GM18519 (cell line): ENCODE measurements at regions not wholly inside any gene's neighbourhood (a gene's known extent, or its start where the extent isn't known, plus 50 kb on each side); places are given as distances from the start of the nearest gene placed in this dataset.

Experiments
- ATAC-seq: cut with Tn5 transposase; IDR thresholded peaks from one replicate; pipeline ENCODE4 v1.9.1; 2021; ENCODE audit warnings: mild to moderate bottlenecking, moderate library complexity; ENCODE audit not compliant: unreplicated experiment, low FRiP score

DNA sequence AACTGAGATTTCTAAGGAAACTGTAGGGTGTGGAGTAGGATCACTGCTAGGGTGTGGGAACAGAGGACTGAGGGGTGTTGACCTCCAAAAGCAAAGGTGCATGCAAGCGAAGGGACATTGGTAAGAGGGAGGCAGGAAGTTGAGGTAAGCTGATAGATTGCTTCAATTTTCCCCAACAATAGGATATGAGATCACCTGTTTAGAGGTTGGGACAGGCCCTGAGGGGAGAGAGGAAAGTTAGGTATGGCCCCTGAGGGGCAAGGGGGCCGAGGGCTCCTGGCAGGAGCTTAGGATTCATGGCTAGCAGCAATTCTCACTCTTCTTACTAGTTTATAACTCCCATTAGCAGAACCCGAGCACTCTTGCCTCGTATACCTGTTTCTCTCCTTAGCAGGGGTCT is 106.8 kb upstream of the RPS6KA2 start:
- ATAC-seq, result no peak

DNA sequence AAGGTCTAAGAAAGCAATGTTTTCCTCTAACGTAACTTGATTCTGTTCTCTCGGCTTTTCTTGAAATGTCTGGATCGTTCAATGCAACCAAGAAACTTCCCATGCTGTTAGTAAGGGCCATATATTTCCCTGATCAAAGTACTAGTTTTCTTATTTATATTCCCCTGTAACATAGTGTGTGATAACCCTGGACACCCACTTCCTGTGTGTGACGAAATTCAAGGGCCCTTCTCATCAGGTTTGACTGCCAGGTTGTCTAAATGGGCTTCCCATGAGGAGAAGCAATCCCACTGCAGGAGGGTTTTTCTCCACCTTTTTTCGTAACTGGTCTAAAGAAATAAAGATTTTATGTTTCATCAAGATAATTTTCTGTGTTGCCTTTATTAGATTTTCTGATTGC is 102.6 kb upstream of the RPS6KA2 start:
- no peak for ATAC-seq

DNA sequence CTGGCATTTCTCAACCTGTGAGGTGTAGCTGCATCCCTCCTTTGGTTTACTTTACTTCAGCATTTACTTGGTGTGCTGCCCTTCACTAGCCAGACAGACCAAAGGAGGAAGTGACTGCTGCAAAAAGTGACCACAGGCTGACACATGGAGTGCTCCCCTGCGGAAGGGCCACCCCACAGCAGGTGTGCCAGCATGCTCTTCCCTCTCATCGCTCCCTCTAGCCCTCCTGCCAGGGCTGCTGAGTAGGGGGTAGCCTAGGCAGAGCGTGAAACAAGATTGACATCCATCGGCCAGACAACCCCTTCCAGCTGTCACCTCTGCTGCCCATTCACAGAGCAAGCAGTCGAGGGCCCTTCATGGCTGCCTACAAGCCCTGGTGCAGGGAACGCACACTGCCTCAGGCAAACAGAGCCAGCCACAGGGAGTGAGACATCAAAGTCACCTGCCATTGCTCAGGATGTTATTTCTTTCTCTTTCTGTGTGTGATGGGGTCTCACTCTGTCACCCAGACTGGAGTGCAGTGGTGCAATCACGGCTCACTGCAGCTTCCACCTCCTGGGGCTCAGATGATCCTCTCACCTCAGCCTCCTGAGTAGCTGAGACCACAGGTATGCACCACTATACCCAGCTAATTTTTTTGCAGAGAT is 102.0 kb upstream of the RPS6KA2 start:
- no peak for ATAC-seq

DNA sequence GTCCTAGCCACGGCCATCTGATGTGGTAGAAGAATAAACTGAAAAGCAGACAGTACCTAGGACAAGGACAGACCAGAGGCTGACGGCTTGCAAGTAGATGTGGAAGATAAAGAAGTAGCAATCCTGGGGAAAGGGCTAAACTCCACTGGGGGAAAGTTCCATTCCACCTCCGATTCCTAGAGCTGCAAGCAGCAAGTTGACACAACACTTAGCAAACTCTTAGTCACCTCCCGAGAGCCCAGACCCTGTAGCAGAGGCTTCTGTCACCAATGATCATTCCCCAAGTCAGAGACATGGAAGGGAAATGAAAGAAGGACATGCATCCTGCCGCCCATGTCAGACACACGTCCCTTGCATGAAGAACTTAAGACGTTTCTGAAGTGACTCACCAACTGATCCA is 99.2 kb upstream of the RPS6KA2 start:
- no peak for ATAC-seq

DNA sequence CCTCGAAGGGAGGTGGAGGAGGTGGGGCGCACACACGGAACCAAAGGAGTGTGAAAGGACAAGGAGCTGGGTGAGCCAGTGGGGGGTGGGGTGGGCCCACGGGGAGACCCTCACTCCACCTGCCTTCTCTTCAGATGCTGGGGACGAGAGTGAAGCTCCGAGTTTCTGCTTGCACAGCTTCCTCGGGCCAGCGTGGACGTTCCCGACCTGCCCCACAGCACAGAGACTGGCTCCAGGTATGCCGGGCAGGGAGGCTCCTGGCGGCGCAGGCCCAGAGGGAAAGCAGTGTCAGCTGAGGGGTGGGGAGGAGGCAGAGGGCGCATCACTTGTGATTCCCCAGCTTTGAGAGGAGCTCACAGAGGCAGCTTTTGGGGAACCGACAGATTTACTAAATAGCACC is 98.5 kb upstream of the RPS6KA2 start:
- ATAC-seq, result no peak

DNA sequence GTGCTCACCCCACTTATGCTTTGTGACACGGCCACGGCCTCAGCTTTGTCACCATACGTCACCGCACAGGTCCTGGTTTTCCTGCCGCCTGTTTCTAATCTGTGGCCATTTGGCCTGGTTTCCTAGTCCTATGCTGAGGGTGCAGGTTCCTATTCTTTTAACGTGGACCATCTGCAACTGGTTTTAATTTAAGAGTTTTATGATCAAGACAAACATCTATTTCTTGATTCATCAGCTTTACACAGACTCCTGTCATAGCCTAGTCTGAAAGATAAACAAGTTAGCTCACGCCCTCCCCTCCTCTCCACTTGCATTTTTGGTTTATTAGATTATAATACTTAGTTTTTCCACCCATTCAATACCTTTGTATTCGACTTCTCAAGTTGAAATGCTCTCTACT is 97.5 kb upstream of the RPS6KA2 start:
- no peak for ATAC-seq

DNA sequence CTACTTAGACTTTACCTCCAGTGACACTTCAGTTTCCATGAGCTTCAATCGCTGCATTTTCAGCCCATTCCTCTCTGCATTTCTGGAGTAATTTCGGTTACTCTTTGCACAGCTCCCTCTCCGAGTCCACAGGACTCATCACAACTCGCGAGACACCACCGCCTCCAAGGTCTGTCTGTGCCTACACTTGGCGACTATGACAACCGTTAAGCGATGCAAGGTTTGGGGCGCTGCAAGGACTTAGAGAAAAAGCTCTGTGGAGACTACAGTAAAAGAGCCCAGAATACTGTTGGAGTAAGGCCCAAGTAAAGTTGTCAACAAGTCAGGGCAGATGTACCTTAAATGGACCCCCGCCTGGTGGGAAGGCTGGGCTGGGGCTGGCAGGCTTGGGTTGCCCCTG is 95.7 kb upstream of the RPS6KA2 start:
- no peak for ATAC-seq

DNA sequence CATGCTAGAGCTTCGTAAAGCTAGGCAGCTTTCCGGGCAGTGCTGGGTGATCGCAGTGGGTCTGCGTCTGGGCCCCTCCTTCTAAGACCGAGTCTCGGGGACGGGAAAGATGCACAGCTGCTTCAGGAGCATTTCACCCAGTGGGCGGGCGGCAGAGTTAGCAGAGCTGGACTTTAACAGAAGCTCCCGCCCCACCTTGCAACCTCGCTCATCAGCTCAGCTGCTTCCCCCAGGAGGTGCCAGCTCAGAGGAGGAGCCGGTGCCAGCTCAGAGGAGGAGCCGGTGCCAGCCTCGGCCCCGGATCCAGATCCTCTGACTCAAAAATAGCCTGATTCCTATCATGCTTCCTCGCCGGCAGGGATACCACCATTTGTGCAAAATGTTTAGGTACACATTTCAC is 94.5 kb upstream of the RPS6KA2 start:
- no peak for ATAC-seq

DNA sequence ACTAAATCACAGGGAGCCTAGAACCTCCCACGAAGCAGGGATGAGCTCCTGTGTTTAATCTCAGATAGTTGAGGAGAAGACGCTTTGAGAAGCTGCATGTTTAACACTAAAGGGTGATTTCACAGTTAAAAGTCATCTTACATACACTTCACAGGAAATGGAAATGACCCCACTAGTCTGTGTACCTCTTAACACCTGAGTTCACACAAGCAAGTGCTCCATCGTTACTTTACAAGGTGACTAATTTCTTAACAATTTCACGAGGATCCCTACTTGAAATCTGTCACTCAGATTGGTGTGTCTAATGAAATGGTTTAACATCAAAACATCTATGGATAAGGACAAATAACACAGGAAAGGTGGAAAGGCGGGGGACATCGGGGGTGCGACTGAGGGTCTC is 93.8 kb upstream of the RPS6KA2 start:
- ATAC-seq, result no peak

DNA sequence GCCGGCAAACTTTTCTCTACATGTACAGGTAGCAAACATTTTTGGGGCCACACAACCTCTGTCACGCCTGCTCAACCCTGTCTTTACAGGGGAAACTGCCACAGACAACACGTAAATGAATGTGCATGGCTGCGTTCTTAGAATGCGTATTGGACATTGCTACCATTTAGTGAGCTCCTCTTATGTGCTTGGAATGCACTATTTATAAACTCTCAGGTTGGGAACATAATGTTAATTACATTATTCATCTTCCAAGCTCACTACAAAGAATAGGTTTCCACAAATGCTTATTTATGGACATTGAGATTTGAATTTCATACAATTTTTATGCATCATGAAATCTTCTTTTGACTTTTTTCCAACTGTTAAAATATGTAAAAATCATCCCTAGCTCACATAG is 92.0 kb upstream of the RPS6KA2 start:
- no peak for ATAC-seq

DNA sequence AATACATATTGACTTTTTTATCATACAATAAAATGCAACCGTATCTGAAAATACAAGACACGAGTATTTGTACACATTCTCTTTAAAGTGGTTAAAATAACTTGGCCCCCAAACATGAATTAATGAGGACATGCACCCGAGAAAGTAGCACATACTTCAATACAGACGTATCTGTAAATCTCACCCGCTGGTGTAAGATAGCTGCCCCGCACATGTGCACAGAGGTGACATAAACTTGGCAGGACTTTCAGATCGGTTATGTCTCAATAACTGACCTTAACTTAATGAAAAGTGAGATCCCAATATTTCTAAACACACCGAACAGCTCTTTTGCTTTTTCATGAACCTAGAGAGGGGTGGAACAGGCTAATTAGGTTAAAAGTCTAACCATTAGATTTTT is 91.5 kb upstream of the RPS6KA2 start:
- no peak for ATAC-seq

DNA sequence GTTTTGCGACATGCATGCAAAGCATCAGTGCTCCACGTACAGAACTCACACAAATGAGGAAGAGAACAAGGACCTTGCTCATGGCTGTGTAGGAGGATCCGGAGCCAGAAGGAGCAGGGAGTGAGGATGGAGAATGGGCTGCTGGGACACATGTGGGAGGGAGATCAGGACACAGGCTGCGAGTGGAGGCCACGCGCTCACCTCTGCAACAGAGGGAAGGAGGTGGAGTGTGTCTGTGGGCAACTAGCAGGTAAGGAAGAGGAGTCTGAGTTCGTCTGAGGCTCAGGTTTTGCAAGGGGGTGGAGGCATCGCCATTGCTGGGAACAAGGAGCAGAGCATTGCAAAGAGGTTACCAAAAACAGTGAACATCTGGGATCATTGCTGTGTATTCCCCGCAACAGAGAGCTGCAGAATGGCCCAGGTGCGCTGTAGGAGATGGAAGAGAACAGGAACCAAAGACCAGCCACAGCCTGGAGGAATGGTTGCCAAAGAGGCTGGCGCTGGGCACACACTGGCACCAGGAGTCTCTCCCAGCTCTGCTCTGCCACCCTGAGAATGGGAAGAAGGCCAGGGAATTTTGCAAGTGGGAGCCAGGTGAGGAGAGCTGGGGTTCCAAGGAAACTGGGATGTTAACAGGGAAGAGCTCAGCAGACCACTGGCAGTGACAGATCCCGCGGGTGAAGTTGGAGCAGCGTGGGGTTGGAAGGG is 90.0 kb upstream of the RPS6KA2 start:
- ATAC-seq, result no peak

DNA sequence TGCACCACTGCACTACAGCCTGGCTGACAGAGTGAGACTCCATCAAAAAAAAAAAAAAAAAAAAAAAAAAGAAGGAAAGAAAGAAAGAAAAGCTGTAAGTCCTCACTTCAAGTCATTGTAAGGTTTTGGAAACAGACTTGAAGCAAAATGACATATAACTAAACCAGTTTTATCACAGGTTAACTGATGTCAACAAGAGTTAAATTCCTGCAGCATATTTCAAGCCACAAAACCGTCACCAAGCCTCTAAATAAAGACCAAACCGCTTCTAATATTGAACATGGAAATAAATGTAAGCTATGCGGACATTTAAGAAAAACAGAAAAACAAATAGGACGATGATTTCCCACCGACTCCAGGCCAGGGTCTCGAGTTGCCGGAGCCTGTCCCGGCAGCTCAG is 88.9 kb upstream of the RPS6KA2 start:
- no peak for ATAC-seq

DNA sequence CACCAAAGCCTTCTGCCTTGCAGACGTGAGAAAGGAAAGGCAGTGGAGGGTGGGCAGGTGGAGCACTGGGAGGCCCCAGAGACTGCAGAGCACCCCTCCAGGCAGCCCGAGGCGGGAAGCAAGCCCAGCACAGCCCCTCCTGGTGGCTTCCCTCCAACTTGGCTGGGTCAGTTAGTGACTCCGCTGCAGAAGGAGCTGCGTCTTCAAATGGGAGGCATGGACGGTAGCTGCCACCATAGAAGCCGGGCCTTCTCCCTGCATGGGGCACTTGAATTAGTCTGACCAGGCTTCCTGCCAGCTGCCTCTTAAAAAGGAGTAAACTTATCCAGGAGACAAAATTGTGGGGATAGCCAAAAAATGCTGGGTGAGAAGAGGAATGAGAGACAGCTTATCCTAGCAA is 88.0 kb upstream of the RPS6KA2 start:
- ATAC-seq, result no peak

DNA sequence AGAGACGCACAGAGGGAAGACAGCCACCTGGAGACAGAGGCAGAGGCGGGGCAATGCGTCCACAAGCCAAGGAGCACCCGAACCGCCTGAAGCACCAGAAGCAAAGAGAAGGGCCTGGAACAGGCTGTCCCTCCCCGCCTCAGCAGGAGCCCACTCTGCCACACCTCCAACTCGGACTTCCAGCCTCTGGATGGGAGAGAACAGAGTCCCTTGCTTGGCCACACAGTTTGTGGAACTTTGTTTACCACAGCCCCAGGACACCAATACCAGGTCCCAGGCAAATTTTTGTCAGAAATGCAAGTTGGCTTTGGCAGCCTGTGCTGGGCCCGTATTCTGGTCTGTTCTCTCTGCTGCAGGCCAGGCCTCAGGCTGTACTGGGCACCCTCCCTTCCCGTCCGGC is 87.5 kb upstream of the RPS6KA2 start:
- no peak for ATAC-seq

DNA sequence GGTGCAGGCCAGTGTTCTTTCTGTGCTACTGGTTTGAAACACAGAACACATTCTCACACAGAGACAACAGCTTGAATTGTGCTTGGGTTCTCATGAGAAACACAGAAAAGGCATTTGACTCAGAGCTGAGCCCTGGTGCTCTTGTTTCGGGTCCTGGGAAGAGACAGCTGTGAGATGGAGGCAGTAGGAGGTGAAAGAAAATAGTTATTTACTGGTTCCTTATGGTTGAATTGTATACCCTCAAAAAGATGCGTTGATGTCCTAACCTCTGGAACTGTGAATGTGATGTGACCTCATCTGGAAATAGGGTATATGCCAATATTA is 87.1 kb upstream of the RPS6KA2 start:
- no peak for ATAC-seq

DNA sequence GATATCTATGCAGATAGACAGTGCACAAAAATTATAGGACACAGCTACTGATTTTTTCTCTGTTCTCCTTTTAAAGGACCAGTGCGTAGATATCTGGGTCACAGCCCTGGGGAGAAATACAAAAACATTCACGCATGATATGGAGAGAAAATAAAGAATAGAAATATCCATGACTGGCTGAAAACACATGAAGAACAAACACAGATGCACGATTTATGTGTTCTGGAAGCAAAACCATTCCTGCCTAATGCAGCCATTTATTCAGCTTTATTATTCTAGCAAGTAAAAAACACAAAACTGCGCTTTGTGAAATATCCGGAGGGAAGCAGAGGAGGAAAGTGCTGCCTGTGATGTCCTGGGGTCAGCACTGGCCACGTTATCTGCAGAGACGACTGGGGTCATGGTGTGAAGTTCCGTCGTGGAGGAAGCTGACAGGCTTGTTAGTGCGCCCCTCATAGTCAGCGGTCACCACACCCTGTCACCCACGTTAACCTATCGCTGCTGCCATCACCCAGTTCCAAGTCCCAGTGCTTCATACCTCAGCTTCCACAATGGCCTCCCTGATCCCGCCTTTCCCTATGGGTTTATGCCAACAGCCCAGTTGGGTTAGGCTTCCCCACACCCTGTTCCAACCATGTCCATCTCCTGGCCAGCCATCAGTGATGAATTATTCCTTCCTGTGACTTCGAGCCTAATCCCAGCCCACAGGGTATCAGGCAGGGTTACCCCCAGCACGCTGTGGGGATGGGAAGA is 86.6 kb upstream of the RPS6KA2 start:
- ATAC-seq, result no peak

DNA sequence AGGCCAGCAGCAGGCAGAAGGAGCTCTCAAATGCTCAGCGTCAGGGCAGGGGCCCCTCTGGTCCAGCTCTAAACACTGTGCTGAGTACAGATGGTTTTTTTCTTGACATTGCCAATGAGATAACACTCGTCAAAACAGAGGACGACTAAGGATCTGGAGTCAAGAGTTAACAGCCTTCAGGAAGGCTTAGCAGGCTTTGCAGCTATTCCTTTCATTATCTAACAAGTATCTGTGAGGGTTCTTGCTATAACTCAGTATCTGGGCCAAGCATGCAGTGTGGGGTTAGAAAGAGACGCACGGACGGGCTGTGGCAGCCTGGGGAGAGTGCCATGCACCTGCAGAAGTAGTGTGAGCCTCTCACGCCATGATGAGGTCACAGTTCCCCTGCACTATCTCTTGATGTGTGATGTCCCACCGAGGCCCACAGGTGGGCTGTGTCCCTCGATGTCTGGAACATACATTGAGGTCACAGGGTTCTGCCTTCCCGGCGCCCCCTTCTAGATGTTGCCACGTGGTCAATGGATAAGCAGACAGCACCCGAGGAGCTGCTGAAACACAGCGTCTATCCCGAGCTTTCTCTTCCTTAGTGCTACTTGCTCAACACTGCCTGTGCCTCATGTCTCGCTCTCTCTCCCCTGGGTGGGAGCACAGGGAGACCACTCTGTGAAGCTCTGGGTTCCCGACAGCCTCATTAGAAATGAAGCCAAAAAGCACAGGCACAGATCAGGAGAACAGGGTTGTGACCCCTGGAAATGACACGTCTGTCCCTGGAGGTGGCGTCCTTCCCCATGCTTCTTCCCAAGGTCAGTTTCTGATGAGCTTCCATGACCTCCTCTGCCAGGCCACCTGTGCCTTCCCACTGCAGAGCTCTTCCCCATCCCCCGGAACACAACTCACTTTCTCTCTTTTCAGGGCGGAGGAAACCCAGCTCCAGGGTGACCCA is 85.5 kb upstream of the RPS6KA2 start:
- no peak for ATAC-seq

DNA sequence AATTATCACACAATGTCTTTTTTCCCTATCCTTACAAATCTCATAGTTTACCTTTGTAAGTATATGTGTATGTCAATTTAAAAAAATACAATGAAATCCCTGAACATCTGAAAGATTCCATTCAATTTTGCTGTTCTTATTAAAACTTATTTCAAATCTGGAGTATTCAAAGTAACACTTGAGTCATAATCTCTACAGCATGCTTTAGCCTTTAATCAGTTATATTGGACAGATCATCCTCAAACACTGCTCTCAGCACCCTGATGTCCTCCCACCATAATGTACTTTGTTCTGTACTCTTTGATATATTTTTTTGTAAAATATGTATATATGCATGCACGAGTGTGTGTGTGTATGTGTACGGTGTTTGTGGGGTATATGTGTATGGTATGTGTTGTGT is 83.0 kb upstream of the RPS6KA2 start:
- ATAC-seq, result no peak

DNA sequence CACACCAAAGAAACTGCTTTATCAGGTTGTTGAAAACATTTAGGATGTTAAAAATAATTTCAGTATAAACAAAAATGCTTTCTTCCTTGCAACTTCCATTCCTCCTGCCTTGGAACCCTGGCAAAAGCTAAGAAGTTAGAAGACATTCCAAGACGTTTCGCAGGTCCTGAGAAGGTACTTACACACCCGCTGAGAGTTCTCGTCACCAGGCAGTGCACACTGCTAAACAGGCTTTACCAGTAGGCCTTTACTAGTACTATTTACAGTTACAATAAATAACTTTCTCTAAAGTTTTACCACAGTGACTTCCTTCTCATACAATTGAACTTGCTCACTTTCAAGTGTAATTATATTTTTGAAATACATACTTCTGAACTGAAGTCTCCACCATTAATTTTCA is 81.4 kb upstream of the RPS6KA2 start:
- ATAC-seq, result no peak

DNA sequence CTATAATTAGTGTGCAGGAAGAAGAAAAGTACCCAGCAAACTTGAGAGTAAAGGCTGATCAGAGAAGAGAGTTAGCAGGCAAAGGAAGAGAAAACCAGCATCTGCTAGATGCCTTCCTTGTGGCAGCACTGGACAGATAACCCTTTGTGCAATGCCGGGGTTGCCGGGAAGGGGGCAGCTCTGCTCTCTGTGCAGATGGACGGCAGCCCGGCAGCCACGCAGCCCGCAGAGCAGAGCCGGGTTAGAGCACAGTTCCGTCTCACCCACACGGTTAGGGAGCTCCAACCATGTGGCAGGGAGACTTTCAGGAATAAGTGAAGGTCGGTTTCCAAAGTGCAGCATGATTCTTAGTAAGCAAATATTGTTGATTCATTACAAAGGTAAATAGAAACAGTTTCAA is 80.0 kb upstream of the RPS6KA2 start:
- no peak for ATAC-seq
